ENCODE measurements at regions not wholly inside any gene's neighbourhood (a gene's known extent, or its start where the extent isn't known, plus 50 kb on each side); places are given as distances from the start of the nearest gene placed in this dataset.

- no peak for TF ChIP-seq CTCF (IDR thresholded peaks at IDR 0.05; ENCODE audit: poor library complexity, severe bottlenecking)
- no peak for TF ChIP-seq EP300 (conservative IDR thresholded peaks at IDR 0.05; ENCODE audit: poor library complexity, severe bottlenecking)
- TF ChIP-seq POLR2AphosphoS5 (IDR thresholded peaks at IDR 0.05) = no peak
- no peak for TF ChIP-seq TAF1 (IDR thresholded peaks at IDR 0.05; ENCODE audit: low read depth)
- no peak for TF ChIP-seq REST (IDR thresholded peaks at IDR 0.05; ENCODE audit: borderline replicate concordance)
Measured at GRCh38 chr2:138910427-138910826, 130.2 kb upstream of the NXPH2 start.
